GM12892 (cell line): ENCODE measurements at regions not wholly inside any gene's neighbourhood (a gene's known extent, or its start where the extent isn't known, plus 50 kb on each side); places are given as distances from the start of the nearest gene placed in this dataset.

Experiments used
- POLR2A ChIP-seq: IDR thresholded peaks from 2 replicates; pipeline ENCODE4 v1.6.1; 2011; ENCODE audit warnings: low read depth, low read length, control low read depth
- POLR2AphosphoS5 ChIP-seq: IDR thresholded peaks from 2 replicates; pipeline ENCODE4 v1.6.1; 2011; ENCODE audit warnings: low read depth, low read length, control low read depth
- TAF1 ChIP-seq: IDR thresholded peaks from 2 replicates; pipeline ENCODE4 v1.6.1; 2011; ENCODE audit warnings: low read depth, mild to moderate bottlenecking, control low read depth, low read length, borderline replicate concordance

DNA sequence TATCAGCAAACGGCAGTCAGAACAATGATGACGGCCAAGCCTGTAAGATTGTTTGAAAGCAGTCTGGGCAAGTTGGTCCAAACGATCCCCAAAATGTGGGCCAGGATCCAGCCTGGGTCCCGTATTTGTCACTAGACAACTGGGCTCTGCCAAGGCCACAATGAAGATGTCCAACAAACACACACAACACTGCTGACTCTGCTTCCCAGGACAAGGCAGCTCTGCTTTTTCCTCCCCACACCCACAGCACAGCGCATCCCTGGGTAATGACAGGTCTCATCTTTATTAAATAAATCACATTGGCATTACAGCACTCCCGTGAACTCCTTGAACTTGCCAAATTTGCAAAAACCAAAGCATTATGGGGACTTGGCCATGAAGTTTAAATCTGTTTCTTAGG is 424.1 kb upstream of the ACTBL2 start:
- no peak for TF ChIP-seq POLR2AphosphoS5
- TF ChIP-seq POLR2A = no peak
- TF ChIP-seq TAF1 = no peak
